B cell (primary cell): ENCODE measurements at regions not wholly inside any gene's neighbourhood (a gene's known extent, or its start where the extent isn't known, plus 50 kb on each side); places are given as distances from the start of the nearest gene placed in this dataset.

Source experiments
- CTCF ChIP-seq: fragments of 200-600 bp; IDR thresholded peaks from one replicate; pipeline ENCODE4 v1.8.0; 2022; ENCODE audit warnings: antibody characterized with exemption, mild to moderate bottlenecking
- EZH2 ChIP-seq: IDR thresholded peaks from 2 replicates; pipeline ENCODE4 v1.6.1; 2012; ENCODE audit warnings: borderline replicate concordance, low read depth, mild to moderate bottlenecking, moderate library complexity, low read length; ENCODE audit not compliant: insufficient read depth, poor library complexity, severe bottlenecking

- TF ChIP-seq CTCF (no peak), EZH2 (no peak)
Measured at GRCh38 chr3:137300703-137301102, 342.9 kb downstream of the IL20RB start.
